Loucy (cell line): ENCODE measurements at regions not wholly inside any gene's neighbourhood (a gene's known extent, or its start where the extent isn't known, plus 50 kb on each side); places are given as distances from the start of the nearest gene placed in this dataset.

ENCODE experiments used
- H2AFZ ChIP-seq: fragments of 200-600 bp; sonication (generic); 2 replicates; pipeline ENCODE4 v1.6.0; 2016; ENCODE audit warnings: antibody characterized with exemption, mild to moderate bottlenecking, low read length, moderate library complexity
- H3F3A ChIP-seq: fragments of 200-600 bp; 2 replicates; pipeline ENCODE4 v1.6.0; 2016; ENCODE audit warnings: antibody characterized with exemption, low read depth, mild to moderate bottlenecking
- H3K27me3 ChIP-seq: fragments of 200-600 bp; sonication (generic); 2 replicates; pipeline ENCODE4 v1.6.1; 2014; ENCODE audit warnings: low read length, mild to moderate bottlenecking; ENCODE audit not compliant: insufficient read depth, poor library complexity, severe bottlenecking
- H3K36me3 ChIP-seq: fragments of 200-600 bp; sonication (generic); 2 replicates; pipeline ENCODE4 v1.6.1; 2016; ENCODE audit warnings: low read length; ENCODE audit not compliant: insufficient read depth
- H3K4me1 ChIP-seq: fragments of 200-600 bp; sonication (generic); 2 replicates; pipeline ENCODE4 v1.5.1; 2014; ENCODE audit warnings: low read length, mild to moderate bottlenecking; ENCODE audit not compliant: insufficient read depth, poor library complexity, severe bottlenecking
- H3K4me2 ChIP-seq: fragments of 200-600 bp; sonication (generic); 2 replicates; pipeline ENCODE4 v1.6.0; 2014; ENCODE audit warnings: antibody characterized with exemption, low read length, low read depth, mild to moderate bottlenecking; ENCODE audit not compliant: poor library complexity, severe bottlenecking
- H3K4me3 ChIP-seq: fragments of 200-600 bp; sonication (generic); 2 replicates; pipeline ENCODE4 v1.5.1; 2014; ENCODE audit warnings: low read length, mild to moderate bottlenecking, mixed read lengths; ENCODE audit not compliant: poor library complexity, severe bottlenecking
- H3K79me2 ChIP-seq: fragments of 200-600 bp; sonication (generic); 2 replicates; pipeline ENCODE4 v1.6.1; 2014; ENCODE audit warnings: low read length; ENCODE audit not compliant: insufficient read depth
- H3K9ac ChIP-seq: fragments of 200-600 bp; sonication (generic); 2 replicates; pipeline ENCODE4 v1.6.0; 2014; ENCODE audit warnings: mild to moderate bottlenecking, low read depth, low read length, moderate library complexity; ENCODE audit not compliant: poor library complexity, severe bottlenecking
- H3K9me2 ChIP-seq: fragments of 200-600 bp; sonication (generic); replicated peaks from 2 replicates; pipeline ENCODE4 v1.6.1; 2016; ENCODE audit warnings: low read depth, low read length, mixed read lengths
- H3K9me3 ChIP-seq: fragments of 200-600 bp; sonication (generic); 2 replicates; pipeline ENCODE4 v1.6.1; 2014; ENCODE audit warnings: mild to moderate bottlenecking, antibody characterized with exemption, low read length, low read depth; ENCODE audit not compliant: insufficient read depth
- H4K20me1 ChIP-seq: fragments of 200-600 bp; sonication (generic); 2 replicates; pipeline ENCODE4 v1.6.0; 2014; ENCODE audit warnings: antibody characterized with exemption, low read length, mild to moderate bottlenecking; ENCODE audit not compliant: insufficient read depth, poor library complexity, severe bottlenecking
- EZH2phosphoT487 ChIP-seq: fragments of 200-600 bp; IDR thresholded peaks from 2 replicates; pipeline ENCODE4 v1.6.1; 2018; ENCODE audit warnings: antibody characterized with exemption, mild to moderate bottlenecking, moderate library complexity, borderline replicate concordance
- TF ChIP-seq, protein P1 (sequence below): fragments of 200-600 bp; sonication (generic); conservative IDR thresholded peaks from 2 replicates; pipeline ENCODE4 v1.5.1; 2014; ENCODE audit warnings: mild to moderate bottlenecking, antibody characterized with exemption, low read length

DNA sequence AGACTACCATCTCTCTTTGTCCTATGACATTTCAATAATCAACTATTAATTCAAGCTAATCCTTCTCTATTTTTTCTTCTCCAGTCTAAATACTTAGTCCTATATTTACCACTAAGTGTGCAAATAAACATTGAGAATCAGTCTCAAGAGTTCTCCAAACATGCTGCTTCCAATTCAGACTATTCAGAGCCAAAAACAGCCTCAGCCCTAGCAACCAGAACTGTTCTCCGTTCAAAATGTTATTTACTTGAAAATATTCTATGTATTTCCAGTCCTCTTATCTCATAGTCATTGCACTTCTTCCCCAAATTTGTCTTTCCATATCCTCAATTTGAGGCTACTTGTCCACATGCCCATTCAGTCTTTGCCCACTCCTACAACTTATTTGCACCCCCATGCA lies 805.5 kb downstream of the IGSF11 start:
- H3K4me1 ChIP-seq: no peaks in the 10 kb centered on the region
- no peaks in the 10 kb centered on the region for H3K9me2 ChIP-seq
- no peaks in the 10 kb centered on the region for H3K9me3 ChIP-seq
- H3K4me2 ChIP-seq: no peak overlapping the region
- no peaks in the 10 kb centered on the region for H3K79me2 ChIP-seq
- no peaks in the 10 kb centered on the region for H3K27me3 ChIP-seq
- H2AFZ ChIP-seq: no peak overlapping the region
- no peak overlapping the region for H3K4me3 ChIP-seq
- H3K36me3 ChIP-seq: no peaks in the 10 kb centered on the region
- no peak overlapping the region for H3K9ac ChIP-seq
- H4K20me1 ChIP-seq: no peaks in the 10 kb centered on the region
- no peaks in the 10 kb centered on the region for H3F3A ChIP-seq
- no peak for TF ChIP-seq EZH2phosphoT487
- TF ChIP-seq, protein P1, sequence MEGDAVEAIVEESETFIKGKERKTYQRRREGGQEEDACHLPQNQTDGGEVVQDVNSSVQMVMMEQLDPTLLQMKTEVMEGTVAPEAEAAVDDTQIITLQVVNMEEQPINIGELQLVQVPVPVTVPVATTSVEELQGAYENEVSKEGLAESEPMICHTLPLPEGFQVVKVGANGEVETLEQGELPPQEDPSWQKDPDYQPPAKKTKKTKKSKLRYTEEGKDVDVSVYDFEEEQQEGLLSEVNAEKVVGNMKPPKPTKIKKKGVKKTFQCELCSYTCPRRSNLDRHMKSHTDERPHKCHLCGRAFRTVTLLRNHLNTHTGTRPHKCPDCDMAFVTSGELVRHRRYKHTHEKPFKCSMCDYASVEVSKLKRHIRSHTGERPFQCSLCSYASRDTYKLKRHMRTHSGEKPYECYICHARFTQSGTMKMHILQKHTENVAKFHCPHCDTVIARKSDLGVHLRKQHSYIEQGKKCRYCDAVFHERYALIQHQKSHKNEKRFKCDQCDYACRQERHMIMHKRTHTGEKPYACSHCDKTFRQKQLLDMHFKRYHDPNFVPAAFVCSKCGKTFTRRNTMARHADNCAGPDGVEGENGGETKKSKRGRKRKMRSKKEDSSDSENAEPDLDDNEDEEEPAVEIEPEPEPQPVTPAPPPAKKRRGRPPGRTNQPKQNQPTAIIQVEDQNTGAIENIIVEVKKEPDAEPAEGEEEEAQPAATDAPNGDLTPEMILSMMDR: no peak

DNA sequence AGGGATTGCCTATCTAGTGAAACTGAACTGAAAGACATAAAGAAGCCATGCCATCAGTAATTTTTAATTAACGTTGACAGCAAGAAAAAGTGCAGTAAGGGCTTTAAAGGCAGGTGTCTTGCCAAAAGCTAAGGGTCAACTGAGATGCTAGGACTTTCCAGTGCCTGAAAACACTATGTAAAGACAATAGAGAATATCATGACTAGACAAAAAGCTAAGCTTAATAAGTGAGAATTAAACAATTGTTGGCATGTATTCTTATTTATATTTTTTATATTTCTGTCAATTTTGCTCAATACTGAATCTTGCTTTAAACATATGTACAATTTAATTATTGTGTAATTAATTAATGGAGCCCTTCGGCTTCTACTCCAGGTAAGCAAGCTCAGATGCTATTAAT lies 803.1 kb downstream of the IGSF11 start:
- H3F3A ChIP-seq: no peaks in the 10 kb centered on the region
- no peak overlapping the region for H3K4me2 ChIP-seq
- H3K79me2 ChIP-seq: no peaks in the 10 kb centered on the region
- H3K9me3 ChIP-seq: no peaks in the 10 kb centered on the region
- no peaks in the 10 kb centered on the region for H3K9me2 ChIP-seq
- H3K4me1 ChIP-seq: no peaks in the 10 kb centered on the region
- no peak overlapping the region for H2AFZ ChIP-seq
- no peaks in the 10 kb centered on the region for H3K36me3 ChIP-seq
- no peak overlapping the region for H3K4me3 ChIP-seq
- no peaks in the 10 kb centered on the region for H3K27me3 ChIP-seq
- H3K9ac ChIP-seq: no peak overlapping the region
- no peaks in the 10 kb centered on the region for H4K20me1 ChIP-seq
- TF ChIP-seq, protein P1: no peak
- TF ChIP-seq EZH2phosphoT487: no peak

DNA sequence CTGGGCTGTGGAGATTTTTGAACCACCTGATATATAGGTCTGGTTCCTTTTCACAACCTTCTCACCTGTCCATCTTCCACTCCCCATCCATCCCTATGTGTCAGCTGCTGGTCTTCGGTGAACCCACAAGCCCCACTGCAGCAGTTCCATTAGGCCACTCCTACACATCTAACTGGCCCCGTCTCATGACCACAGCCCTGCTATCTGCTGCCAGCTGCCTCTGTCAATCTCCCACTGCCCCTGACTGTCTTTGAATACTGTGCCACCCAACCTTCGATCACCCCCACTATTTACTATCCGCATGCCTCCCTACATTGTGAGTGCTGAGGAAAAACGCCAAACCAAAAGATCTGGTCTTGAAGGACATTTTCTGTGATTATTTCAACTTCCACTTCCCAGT lies 795.4 kb downstream of the IGSF11 start:
- H3K27me3 ChIP-seq: no peaks in the 10 kb centered on the region
- H3K79me2 ChIP-seq: no peaks in the 10 kb centered on the region
- no peaks in the 10 kb centered on the region for H3K9me2 ChIP-seq
- H3K4me3 ChIP-seq: no peak overlapping the region
- no peak for TF ChIP-seq EZH2phosphoT487
- TF ChIP-seq, protein P1: no peak
- H2AFZ ChIP-seq: no peak overlapping the region
- H3K9me3 ChIP-seq: no peaks in the 10 kb centered on the region
- H3K4me1 ChIP-seq: no peaks in the 10 kb centered on the region
- H3K36me3 ChIP-seq: no peaks in the 10 kb centered on the region
- no peaks in the 10 kb centered on the region for H4K20me1 ChIP-seq
- H3K4me2 ChIP-seq: no peak overlapping the region
- no peak overlapping the region for H3K9ac ChIP-seq
- H3F3A ChIP-seq: no peaks in the 10 kb centered on the region
